NCI-H187 (cell line): ENCODE measurements at regions not wholly inside any gene's neighbourhood (a gene's known extent, or its start where the extent isn't known, plus 50 kb on each side); places are given as distances from the start of the nearest gene placed in this dataset.

Experiments
- DNase-seq, 2 experiments: peaks; one replicate each; lab custom pipeline; 2025; lab: John Stamatoyannopoulos, UW

- DNase-seq = no peak
Observed at GRCh38 chr11:20311444-20311843, 52.1 kb upstream of the HTATIP2 start.

- no peak for DNase-seq
Observed at GRCh38 chr11:20310596-20311394, 52.7 kb upstream of the HTATIP2 start.

- DNase-seq = no peak
Observed at GRCh38 chr11:20310137-20310536, 53.4 kb upstream of the HTATIP2 start.

- no peak for DNase-seq
Observed at GRCh38 chr11:20309231-20310025, 54.1 kb upstream of the HTATIP2 start.

GRCh38 chr11:20308601-20309000 lies 54.9 kb upstream of the HTATIP2 start:
- no peak for DNase-seq

GRCh38 chr11:20303391-20303965 lies 60.0 kb upstream of the HTATIP2 start:
- DNase-seq = no peak

GRCh38 chr11:20293992-20294391 lies 69.5 kb upstream of the HTATIP2 start:
- no peak for DNase-seq

- no peak for DNase-seq
Observed at GRCh38 chr11:20293531-20293930, 70.0 kb upstream of the HTATIP2 start.

GRCh38 chr11:20289732-20290131 lies 73.8 kb upstream of the HTATIP2 start:
- DNase-seq = no peak

GRCh38 chr11:20283475-20283874 lies 80.0 kb upstream of the HTATIP2 start:
- DNase-seq = no peak

GRCh38 chr11:20278727-20279126 lies 84.8 kb upstream of the HTATIP2 start:
- no peak for DNase-seq

GRCh38 chr11:20277014-20277413 lies 86.5 kb upstream of the HTATIP2 start:
- DNase-seq = no peak

GRCh38 chr11:20275987-20276965 lies 87.2 kb upstream of the HTATIP2 start:
- no peak for DNase-seq

- DNase-seq = peak; percentile 92
Observed at GRCh38 chr11:20274031-20274430, 89.5 kb upstream of the HTATIP2 start.

- DNase-seq = no peak
Observed at GRCh38 chr11:20261526-20261925, 101.3 kb upstream of the DBX1 start.

- DNase-seq = no peak
Observed at GRCh38 chr11:20260307-20260706, 100.0 kb upstream of the DBX1 start.

GRCh38 chr11:20259506-20259905 lies 99.2 kb upstream of the DBX1 start:
- no peak for DNase-seq

GRCh38 chr11:20258376-20258895 lies 98.2 kb upstream of the DBX1 start:
- no peak for DNase-seq

GRCh38 chr11:20256925-20257324 lies 96.7 kb upstream of the DBX1 start:
- no peak for DNase-seq

- no peak for DNase-seq
Observed at GRCh38 chr11:20253796-20254195, 93.5 kb upstream of the DBX1 start.

GRCh38 chr11:20251496-20251895 lies 91.2 kb upstream of the DBX1 start:
- DNase-seq = no peak
